GM23338 (cell line): ENCODE measurements at regions not wholly inside any gene's neighbourhood (a gene's known extent, or its start where the extent isn't known, plus 50 kb on each side); places are given as distances from the start of the nearest gene placed in this dataset.

ENCODE experiments used
- ATAC-seq: fragments of 200-7000 bp; cut with Tn5 transposase; 3 replicates; pipeline ENCODE4 v1.9.1; 2020
- DNase-seq: peaks from one replicate; pipeline ENCODE4 v3.0.0-alpha.2; 2015; ENCODE audit warnings: low spot score
- H2AFZ ChIP-seq: fragments of 200-600 bp; sonication (generic); 2 replicates; pipeline ENCODE4 v1.8.0; 2016; ENCODE audit warnings: antibody characterized with exemption, mild to moderate bottlenecking, moderate library complexity
- H3F3A ChIP-seq: fragments of 200-600 bp; sonication (generic); replicated peaks from 2 replicates; pipeline ENCODE4 v1.8.0; 2017; ENCODE audit warnings: antibody characterized with exemption, mixed run types, low read depth
- H3K27ac ChIP-seq: fragments of 200-600 bp; sonication (generic); 2 replicates; pipeline ENCODE4 v1.6.1; 2016; ENCODE audit warnings: low read depth
- H3K27me3 ChIP-seq: fragments of 200-600 bp; sonication (generic); 2 replicates; pipeline ENCODE4 v1.8.0; 2016; ENCODE audit warnings: mild to moderate bottlenecking, mixed run types, moderate library complexity; ENCODE audit not compliant: insufficient read depth
- H3K36me3 ChIP-seq: fragments of 200-600 bp; sonication (generic); 2 replicates; pipeline ENCODE4 v1.8.0; 2016; ENCODE audit warnings: mild to moderate bottlenecking; ENCODE audit not compliant: insufficient read depth
- H3K4me1 ChIP-seq: fragments of 200-600 bp; sonication (generic); 2 replicates; pipeline ENCODE4 v1.8.0; 2016; ENCODE audit warnings: mild to moderate bottlenecking, moderate library complexity; ENCODE audit not compliant: insufficient read depth
- H3K4me2 ChIP-seq: fragments of 200-600 bp; sonication (generic); 2 replicates; pipeline ENCODE4 v1.7.1; 2017; ENCODE audit warnings: mixed run types
- H3K4me3 ChIP-seq: fragments of 200-600 bp; sonication (generic); 2 replicates; pipeline ENCODE4 v1.6.1; 2016; ENCODE audit warnings: mixed run types
- H3K79me2 ChIP-seq: fragments of 200-600 bp; sonication (generic); replicated peaks from 2 replicates; pipeline ENCODE4 v1.8.0; 2017; ENCODE audit warnings: mild to moderate bottlenecking; ENCODE audit not compliant: insufficient read depth
- H3K9me2 ChIP-seq: fragments of 200-600 bp; sonication (generic); 2 replicates; pipeline ENCODE4 v1.8.0; 2017; ENCODE audit not compliant: insufficient read depth
- H4K20me1 ChIP-seq: fragments of 200-600 bp; sonication (generic); replicated peaks from 2 replicates; pipeline ENCODE4 v1.8.0; 2017; ENCODE audit warnings: mild to moderate bottlenecking; ENCODE audit not compliant: insufficient read depth
- H3K27ac Mint-ChIP-seq: 2 replicates; pipeline ENCODE4 v1.8.0; 2020; ENCODE audit warnings: inconsistent platforms, mild to moderate bottlenecking, moderate library complexity, mixed read lengths
- H3K27me3 Mint-ChIP-seq: 3 replicates; pipeline ENCODE4 v1.8.0; 2022; ENCODE audit warnings: low read depth, mild to moderate bottlenecking, moderate library complexity, mixed read lengths, inconsistent platforms; ENCODE audit not compliant: insufficient read depth, poor library complexity
- H3K36me3 Mint-ChIP-seq: 3 replicates; pipeline ENCODE4 v1.8.0; 2021; ENCODE audit warnings: low read depth, mild to moderate bottlenecking, inconsistent platforms, moderate library complexity, mixed read lengths
- H3K4me1 Mint-ChIP-seq: 3 replicates; pipeline ENCODE4 v1.8.0; 2020; ENCODE audit warnings: mild to moderate bottlenecking, inconsistent platforms, mixed read lengths
- H3K4me3 Mint-ChIP-seq: 3 replicates; pipeline ENCODE4 v1.8.0; 2021; ENCODE audit warnings: moderate library complexity, mild to moderate bottlenecking, inconsistent platforms, mixed read lengths
- H3K9me3 Mint-ChIP-seq: 3 replicates; pipeline ENCODE4 v1.8.0; 2020; ENCODE audit warnings: moderate library complexity, mild to moderate bottlenecking, inconsistent platforms, mixed read lengths
- CREB1 ChIP-seq: fragments of 250-450 bp; sonication (Bioruptor Pico); IDR thresholded peaks from 2 replicates; pipeline ENCODE4 v1.5.0; 2020; ENCODE audit warnings: low read depth, mild to moderate bottlenecking, moderate library complexity
- EZH2phosphoT487 ChIP-seq: fragments of 200-600 bp; sonication (generic); IDR thresholded peaks from one replicate; pipeline ENCODE4 v1.8.1; 2018; ENCODE audit warnings: antibody characterized with exemption; ENCODE audit not compliant: unreplicated experiment
- ZNF331 ChIP-seq: fragments of 250-450 bp; sonication (Bioruptor Pico); IDR thresholded peaks from 2 replicates; pipeline ENCODE4 v1.5.0; 2020; ENCODE audit warnings: low read depth, mild to moderate bottlenecking, moderate library complexity
- TF ChIP-seq, protein P1 (sequence below): fragments of 250-450 bp; sonication (Bioruptor Pico); IDR thresholded peaks from 2 replicates; pipeline ENCODE4 v1.5.0; 2020; ENCODE audit warnings: mild to moderate bottlenecking, moderate library complexity
- TF ChIP-seq, protein P2 (sequence below): IDR thresholded peaks from one replicate; pipeline ENCODE4 v1.6.1; 2018; ENCODE audit warnings: antibody characterized with exemption; ENCODE audit not compliant: unreplicated experiment

DNA sequence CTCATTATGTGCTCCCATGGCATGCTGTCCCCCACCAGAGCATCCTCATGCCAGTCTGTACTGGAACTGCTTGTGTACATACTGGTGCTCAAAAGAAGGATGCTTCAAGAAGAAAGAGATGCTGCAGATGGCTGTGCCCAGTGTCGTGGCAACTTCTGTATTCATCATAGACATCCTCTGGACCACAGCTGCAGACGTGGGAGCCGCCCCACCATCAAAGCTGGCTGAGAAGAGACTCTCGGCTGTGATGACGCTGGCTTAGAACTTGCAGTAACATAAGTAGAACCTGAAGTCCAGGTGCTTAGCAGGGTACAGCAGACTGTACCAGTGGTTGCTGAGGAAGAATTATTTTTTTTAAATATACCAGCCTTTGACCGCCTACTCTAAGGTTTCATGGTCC, 112.6 kb upstream of the ARHGAP5 start (continued):
- TF ChIP-seq, protein P1, sequence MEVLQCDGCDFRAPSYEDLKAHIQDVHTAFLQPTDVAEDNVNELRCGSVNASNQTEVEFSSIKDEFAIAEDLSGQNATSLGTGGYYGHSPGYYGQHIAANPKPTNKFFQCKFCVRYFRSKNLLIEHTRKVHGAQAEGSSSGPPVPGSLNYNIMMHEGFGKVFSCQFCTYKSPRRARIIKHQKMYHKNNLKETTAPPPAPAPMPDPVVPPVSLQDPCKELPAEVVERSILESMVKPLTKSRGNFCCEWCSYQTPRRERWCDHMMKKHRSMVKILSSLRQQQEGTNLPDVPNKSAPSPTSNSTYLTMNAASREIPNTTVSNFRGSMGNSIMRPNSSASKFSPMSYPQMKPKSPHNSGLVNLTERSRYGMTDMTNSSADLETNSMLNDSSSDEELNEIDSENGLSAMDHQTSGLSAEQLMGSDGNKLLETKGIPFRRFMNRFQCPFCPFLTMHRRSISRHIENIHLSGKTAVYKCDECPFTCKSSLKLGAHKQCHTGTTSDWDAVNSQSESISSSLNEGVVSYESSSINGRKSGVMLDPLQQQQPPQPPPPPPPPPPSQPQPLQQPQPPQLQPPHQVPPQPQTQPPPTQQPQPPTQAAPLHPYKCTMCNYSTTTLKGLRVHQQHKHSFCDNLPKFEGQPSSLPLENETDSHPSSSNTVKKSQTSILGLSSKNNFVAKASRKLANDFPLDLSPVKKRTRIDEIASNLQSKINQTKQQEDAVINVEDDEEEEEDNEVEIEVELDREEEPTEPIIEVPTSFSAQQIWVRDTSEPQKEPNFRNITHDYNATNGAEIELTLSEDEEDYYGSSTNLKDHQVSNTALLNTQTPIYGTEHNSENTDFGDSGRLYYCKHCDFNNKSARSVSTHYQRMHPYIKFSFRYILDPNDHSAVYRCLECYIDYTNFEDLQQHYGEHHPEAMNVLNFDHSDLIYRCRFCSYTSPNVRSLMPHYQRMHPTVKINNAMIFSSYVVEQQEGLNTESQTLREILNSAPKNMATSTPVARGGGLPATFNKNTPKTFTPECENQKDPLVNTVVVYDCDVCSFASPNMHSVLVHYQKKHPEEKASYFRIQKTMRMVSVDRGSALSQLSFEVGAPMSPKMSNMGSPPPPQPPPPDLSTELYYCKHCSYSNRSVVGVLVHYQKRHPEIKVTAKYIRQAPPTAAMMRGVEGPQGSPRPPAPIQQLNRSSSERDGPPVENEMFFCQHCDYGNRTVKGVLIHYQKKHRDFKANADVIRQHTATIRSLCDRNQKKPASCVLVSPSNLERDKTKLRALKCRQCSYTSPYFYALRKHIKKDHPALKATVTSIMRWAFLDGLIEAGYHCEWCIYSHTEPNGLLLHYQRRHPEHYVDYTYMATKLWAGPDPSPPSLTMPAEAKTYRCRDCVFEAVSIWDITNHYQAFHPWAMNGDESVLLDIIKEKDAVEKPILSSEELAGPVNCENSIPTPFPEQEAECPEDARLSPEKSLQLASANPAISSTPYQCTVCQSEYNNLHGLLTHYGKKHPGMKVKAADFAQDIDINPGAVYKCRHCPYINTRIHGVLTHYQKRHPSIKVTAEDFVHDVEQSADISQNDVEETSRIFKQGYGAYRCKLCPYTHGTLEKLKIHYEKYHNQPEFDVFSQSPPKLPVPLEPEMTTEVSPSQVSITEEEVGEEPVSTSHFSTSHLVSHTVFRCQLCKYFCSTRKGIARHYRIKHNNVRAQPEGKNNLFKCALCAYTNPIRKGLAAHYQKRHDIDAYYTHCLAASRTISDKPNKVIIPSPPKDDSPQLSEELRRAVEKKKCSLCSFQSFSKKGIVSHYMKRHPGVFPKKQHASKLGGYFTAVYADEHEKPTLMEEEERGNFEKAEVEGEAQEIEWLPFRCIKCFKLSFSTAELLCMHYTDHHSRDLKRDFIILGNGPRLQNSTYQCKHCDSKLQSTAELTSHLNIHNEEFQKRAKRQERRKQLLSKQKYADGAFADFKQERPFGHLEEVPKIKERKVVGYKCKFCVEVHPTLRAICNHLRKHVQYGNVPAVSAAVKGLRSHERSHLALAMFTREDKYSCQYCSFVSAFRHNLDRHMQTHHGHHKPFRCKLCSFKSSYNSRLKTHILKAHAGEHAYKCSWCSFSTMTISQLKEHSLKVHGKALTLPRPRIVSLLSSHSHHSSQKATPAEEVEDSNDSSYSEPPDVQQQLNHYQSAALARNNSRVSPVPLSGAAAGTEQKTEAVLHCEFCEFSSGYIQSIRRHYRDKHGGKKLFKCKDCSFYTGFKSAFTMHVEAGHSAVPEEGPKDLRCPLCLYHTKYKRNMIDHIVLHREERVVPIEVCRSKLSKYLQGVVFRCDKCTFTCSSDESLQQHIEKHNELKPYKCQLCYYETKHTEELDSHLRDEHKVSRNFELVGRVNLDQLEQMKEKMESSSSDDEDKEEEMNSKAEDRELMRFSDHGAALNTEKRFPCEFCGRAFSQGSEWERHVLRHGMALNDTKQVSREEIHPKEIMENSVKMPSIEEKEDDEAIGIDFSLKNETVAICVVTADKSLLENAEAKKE = no peak

DNA sequence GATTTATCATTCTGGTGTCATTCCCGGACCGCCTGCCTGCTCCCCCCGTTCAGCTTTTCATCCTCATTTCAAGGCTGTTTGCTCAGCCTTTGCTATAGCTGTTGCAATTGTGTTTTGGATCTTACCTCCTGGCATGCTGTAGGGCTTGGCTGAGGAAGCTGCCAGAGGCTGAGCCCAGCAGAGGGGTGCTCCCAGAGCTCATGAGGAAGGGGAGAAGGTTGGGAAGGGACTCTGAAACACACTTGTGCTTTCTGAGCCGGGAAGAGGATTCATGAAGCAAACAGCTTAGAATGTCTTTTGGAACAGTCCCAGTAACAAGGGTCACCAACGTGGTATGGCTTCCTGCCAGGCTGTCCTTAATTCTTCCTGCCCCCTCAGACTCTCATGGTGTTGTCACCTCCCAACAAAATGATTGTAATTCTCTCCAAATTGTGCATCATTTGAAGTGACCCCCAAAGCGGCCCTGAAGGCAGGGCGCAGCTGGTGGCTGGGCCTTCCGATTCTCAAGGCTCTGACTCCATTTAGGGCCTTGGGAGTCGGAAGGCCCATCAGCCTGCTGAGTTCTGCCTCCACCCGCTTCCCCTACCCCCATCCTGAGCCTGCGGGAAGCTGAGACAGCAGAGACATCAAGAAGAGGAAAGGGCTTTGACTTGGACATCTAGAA, 111.9 kb upstream of the ARHGAP5 start:
- no peak overlapping the region for H3K27ac ChIP-seq
- no peaks in the 10 kb centered on the region for H3K36me3 ChIP-seq
- H3K36me3 Mint-ChIP-seq = no peaks in the 10 kb centered on the region
- peaks cover 5% of the 10 kb centered on the region; the same call in 1 of the 2 replicates for H3K9me2 ChIP-seq
- H4K20me1 ChIP-seq = no peaks in the 10 kb centered on the region
- H3K4me1 Mint-ChIP-seq = no peaks in the 10 kb centered on the region
- no peak overlapping the region for H3K27ac Mint-ChIP-seq
- peaks cover 4% of the 10 kb centered on the region for H3K27me3 Mint-ChIP-seq
- no peak overlapping the region for H3K4me3 Mint-ChIP-seq
- no peaks in the 10 kb centered on the region; the same call in 1 of the 3 replicates for H3K9me3 Mint-ChIP-seq
- no peaks in the 10 kb centered on the region for H3K4me1 ChIP-seq
- no peaks in the 10 kb centered on the region for H3K27me3 ChIP-seq
- no peak overlapping the region for H3K4me3 ChIP-seq
- H3K79me2 ChIP-seq = no peaks in the 10 kb centered on the region
- H3F3A ChIP-seq = no peaks in the 10 kb centered on the region
- ATAC-seq (no peak), DNase-seq (no peak)
- H3K4me2 ChIP-seq = no peak overlapping the region
- H2AFZ ChIP-seq = no peak overlapping the region; the same call in 1 of the 2 replicates
- TF ChIP-seq CREB1 (CRISPR knock-in tag) (no peak), ZNF331 (CRISPR knock-in tag) (no peak), EZH2phosphoT487 (no peak)
- TF ChIP-seq, protein P1 = no peak
- TF ChIP-seq, protein P2, sequence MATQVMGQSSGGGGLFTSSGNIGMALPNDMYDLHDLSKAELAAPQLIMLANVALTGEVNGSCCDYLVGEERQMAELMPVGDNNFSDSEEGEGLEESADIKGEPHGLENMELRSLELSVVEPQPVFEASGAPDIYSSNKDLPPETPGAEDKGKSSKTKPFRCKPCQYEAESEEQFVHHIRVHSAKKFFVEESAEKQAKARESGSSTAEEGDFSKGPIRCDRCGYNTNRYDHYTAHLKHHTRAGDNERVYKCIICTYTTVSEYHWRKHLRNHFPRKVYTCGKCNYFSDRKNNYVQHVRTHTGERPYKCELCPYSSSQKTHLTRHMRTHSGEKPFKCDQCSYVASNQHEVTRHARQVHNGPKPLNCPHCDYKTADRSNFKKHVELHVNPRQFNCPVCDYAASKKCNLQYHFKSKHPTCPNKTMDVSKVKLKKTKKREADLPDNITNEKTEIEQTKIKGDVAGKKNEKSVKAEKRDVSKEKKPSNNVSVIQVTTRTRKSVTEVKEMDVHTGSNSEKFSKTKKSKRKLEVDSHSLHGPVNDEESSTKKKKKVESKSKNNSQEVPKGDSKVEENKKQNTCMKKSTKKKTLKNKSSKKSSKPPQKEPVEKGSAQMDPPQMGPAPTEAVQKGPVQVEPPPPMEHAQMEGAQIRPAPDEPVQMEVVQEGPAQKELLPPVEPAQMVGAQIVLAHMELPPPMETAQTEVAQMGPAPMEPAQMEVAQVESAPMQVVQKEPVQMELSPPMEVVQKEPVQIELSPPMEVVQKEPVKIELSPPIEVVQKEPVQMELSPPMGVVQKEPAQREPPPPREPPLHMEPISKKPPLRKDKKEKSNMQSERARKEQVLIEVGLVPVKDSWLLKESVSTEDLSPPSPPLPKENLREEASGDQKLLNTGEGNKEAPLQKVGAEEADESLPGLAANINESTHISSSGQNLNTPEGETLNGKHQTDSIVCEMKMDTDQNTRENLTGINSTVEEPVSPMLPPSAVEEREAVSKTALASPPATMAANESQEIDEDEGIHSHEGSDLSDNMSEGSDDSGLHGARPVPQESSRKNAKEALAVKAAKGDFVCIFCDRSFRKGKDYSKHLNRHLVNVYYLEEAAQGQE = no peak
